NB4 (cell line): ENCODE measurements at regions not wholly inside any gene's neighbourhood (a gene's known extent, or its start where the extent isn't known, plus 50 kb on each side); places are given as distances from the start of the nearest gene placed in this dataset.

ENCODE experiments used
- TF ChIP-seq, protein P1 (sequence below): IDR thresholded peaks from 2 replicates; pipeline ENCODE4 v1.6.1; 2011; ENCODE audit warnings: low read depth, low read length
- TF ChIP-seq, protein P2 (sequence below): IDR thresholded peaks from one replicate; pipeline ENCODE4 v1.5.1; 2012; ENCODE audit warnings: low read depth, low read length

DNA sequence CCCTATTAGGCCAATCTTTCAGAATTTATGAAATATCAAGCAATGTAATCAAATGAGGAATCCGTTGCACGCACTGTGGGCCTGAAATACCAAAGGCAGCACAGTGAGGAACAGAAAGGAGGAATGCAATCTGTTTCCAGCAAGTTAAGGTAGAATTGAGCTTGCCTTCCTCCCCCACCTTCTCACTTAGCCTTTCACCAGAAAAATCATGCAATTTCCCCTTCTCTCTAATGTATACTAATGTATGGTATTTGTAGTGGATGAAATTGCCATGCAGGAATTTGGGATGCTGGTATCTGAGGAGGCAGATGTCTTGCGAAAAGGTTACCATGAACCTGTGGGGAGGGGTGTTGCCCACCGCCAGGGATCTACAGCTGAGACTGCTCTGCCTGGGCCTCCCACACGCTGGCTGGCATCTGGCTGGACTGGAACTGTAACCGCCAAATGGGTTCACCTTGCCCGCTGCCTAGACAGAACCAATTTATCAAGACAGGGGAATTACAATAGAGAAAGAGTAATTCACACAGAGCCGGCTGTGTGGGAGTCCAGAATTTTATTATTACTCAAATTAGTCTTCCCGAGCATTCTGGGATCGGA lies 222.4 kb upstream of the MYLIP start:
- TF ChIP-seq, protein P1, sequence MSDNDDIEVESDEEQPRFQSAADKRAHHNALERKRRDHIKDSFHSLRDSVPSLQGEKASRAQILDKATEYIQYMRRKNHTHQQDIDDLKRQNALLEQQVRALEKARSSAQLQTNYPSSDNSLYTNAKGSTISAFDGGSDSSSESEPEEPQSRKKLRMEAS: no peak
- TF ChIP-seq, protein P2, sequence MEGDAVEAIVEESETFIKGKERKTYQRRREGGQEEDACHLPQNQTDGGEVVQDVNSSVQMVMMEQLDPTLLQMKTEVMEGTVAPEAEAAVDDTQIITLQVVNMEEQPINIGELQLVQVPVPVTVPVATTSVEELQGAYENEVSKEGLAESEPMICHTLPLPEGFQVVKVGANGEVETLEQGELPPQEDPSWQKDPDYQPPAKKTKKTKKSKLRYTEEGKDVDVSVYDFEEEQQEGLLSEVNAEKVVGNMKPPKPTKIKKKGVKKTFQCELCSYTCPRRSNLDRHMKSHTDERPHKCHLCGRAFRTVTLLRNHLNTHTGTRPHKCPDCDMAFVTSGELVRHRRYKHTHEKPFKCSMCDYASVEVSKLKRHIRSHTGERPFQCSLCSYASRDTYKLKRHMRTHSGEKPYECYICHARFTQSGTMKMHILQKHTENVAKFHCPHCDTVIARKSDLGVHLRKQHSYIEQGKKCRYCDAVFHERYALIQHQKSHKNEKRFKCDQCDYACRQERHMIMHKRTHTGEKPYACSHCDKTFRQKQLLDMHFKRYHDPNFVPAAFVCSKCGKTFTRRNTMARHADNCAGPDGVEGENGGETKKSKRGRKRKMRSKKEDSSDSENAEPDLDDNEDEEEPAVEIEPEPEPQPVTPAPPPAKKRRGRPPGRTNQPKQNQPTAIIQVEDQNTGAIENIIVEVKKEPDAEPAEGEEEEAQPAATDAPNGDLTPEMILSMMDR: no peak
